ENCODE measurements at regions not wholly inside any gene's neighbourhood (a gene's known extent, or its start where the extent isn't known, plus 50 kb on each side); places are given as distances from the start of the nearest gene placed in this dataset.

DNA sequence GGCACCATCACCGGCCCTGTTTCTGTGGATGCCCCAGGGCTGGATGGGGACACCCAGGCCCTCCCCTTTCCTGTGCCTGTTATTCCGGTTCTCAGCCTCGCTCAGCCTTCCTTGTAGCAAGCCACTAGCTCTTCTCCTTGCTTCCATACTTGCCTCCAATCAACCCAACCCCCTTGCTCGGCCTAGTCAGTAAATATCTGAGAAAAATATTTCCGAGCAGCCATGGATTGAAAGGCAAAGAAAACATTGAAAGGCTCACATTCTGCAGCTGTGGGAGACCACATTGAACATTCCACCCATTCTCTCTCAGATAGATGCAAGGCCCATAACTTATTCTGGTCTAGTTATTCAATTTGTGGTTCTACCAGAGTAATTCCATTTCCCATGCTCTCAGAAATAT, 114.9 kb downstream of the SPP2 start:
- TF ChIP-seq, protein P1, sequence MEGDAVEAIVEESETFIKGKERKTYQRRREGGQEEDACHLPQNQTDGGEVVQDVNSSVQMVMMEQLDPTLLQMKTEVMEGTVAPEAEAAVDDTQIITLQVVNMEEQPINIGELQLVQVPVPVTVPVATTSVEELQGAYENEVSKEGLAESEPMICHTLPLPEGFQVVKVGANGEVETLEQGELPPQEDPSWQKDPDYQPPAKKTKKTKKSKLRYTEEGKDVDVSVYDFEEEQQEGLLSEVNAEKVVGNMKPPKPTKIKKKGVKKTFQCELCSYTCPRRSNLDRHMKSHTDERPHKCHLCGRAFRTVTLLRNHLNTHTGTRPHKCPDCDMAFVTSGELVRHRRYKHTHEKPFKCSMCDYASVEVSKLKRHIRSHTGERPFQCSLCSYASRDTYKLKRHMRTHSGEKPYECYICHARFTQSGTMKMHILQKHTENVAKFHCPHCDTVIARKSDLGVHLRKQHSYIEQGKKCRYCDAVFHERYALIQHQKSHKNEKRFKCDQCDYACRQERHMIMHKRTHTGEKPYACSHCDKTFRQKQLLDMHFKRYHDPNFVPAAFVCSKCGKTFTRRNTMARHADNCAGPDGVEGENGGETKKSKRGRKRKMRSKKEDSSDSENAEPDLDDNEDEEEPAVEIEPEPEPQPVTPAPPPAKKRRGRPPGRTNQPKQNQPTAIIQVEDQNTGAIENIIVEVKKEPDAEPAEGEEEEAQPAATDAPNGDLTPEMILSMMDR (IDR thresholded peaks at IDR 0.05): no peak
- TF ChIP-seq POLR2A (IDR thresholded peaks at IDR 0.05): no peak
- no peak for TF ChIP-seq EP300 (IDR thresholded peaks at IDR 0.05; ENCODE audit: low read depth)
- no peak for TF ChIP-seq POLR2AphosphoS5 (IDR thresholded peaks at IDR 0.05)

Data from transverse colon (tissue), 4 donors.